Endothelial cell (in vitro differentiated cells): ENCODE measurements at regions not wholly inside any gene's neighbourhood (a gene's known extent, or its start where the extent isn't known, plus 50 kb on each side); places are given as distances from the start of the nearest gene placed in this dataset.

Source experiments
- DNase-seq: peaks from one replicate; pipeline ENCODE4 v3.0.0; 2021; ENCODE audit warnings: low spot score
- H3K27ac Mint-ChIP-seq: one replicate; pipeline ENCODE4 v1.8.0; 2021; ENCODE audit warnings: mixed read lengths, inconsistent platforms; ENCODE audit not compliant: unreplicated experiment
- H3K27me3 Mint-ChIP-seq: one replicate; pipeline ENCODE4 v1.8.0; 2021; ENCODE audit warnings: mild to moderate bottlenecking, moderate library complexity, mixed read lengths, inconsistent platforms; ENCODE audit not compliant: unreplicated experiment
- H3K36me3 Mint-ChIP-seq: one replicate; pipeline ENCODE4 v1.8.0; 2021; ENCODE audit warnings: mild to moderate bottlenecking, low read depth, mixed read lengths, inconsistent platforms; ENCODE audit not compliant: unreplicated experiment
- H3K4me1 Mint-ChIP-seq: one replicate; pipeline ENCODE4 v1.8.0; 2021; ENCODE audit warnings: mild to moderate bottlenecking, mixed read lengths, inconsistent platforms; ENCODE audit not compliant: unreplicated experiment
- H3K4me3 Mint-ChIP-seq: one replicate; pipeline ENCODE4 v1.8.0; 2021; ENCODE audit warnings: mild to moderate bottlenecking, mixed read lengths, inconsistent platforms; ENCODE audit not compliant: unreplicated experiment
- H3K9me3 Mint-ChIP-seq: one replicate; pipeline ENCODE4 v1.8.0; 2021; ENCODE audit warnings: mixed read lengths, inconsistent platforms; ENCODE audit not compliant: unreplicated experiment
- CTCF ChIP-seq: fragments of 200-600 bp; sonication (generic); IDR thresholded peaks from one replicate; pipeline ENCODE4 v1.5.0; 2021; ENCODE audit warnings: antibody characterized with exemption; ENCODE audit not compliant: unreplicated experiment

- H3K27me3 Mint-ChIP-seq = peaks cover 3% of the 10 kb centered on the region
- no peaks in the 10 kb centered on the region for H3K36me3 Mint-ChIP-seq
- H3K4me3 Mint-ChIP-seq = no peak overlapping the region
- TF ChIP-seq CTCF = no peak
- no peaks in the 10 kb centered on the region for H3K9me3 Mint-ChIP-seq
- H3K4me1 Mint-ChIP-seq = no peaks in the 10 kb centered on the region
- H3K27ac Mint-ChIP-seq = no peak overlapping the region
- DNase-seq = no peak
Observed at GRCh38 chr11:11069841-11070835, 212.3 kb upstream of the ZBED5 start.

GRCh38 chr11:11068113-11068512 is 210.3 kb upstream of the ZBED5 start:
- DNase-seq = no peak
- Mint-ChIP-seq H3K27me3 (peaks cover 3% of the 10 kb centered on the region), H3K27ac (no peak overlapping the region), H3K36me3 (no peaks in the 10 kb centered on the region), H3K4me1 (no peaks in the 10 kb centered on the region), H3K9me3 (no peaks in the 10 kb centered on the region), H3K4me3 (no peak overlapping the region)
- no peak for TF ChIP-seq CTCF

GRCh38 chr11:11065396-11065795 is 207.5 kb upstream of the ZBED5 start:
- no peaks in the 10 kb centered on the region for H3K4me1 Mint-ChIP-seq
- no peak for TF ChIP-seq CTCF
- no peaks in the 10 kb centered on the region for H3K27me3 Mint-ChIP-seq
- no peaks in the 10 kb centered on the region for H3K9me3 Mint-ChIP-seq
- H3K27ac Mint-ChIP-seq = no peak overlapping the region
- DNase-seq = no peak
- no peak overlapping the region for H3K4me3 Mint-ChIP-seq
- no peaks in the 10 kb centered on the region for H3K36me3 Mint-ChIP-seq

GRCh38 chr11:11057472-11057854 is 199.6 kb upstream of the ZBED5 start:
- Mint-ChIP-seq H3K36me3 (no peaks in the 10 kb centered on the region), H3K27ac (no peak overlapping the region), H3K4me1 (no peaks in the 10 kb centered on the region), H3K27me3 (peaks cover 2% of the 10 kb centered on the region), H3K4me3 (no peak overlapping the region), H3K9me3 (peaks cover 5% of the 10 kb centered on the region)
- DNase-seq = no peak
- no peak for TF ChIP-seq CTCF
